ENCODE measurements at regions not wholly inside any gene's neighbourhood (a gene's known extent, or its start where the extent isn't known, plus 50 kb on each side); places are given as distances from the start of the nearest gene placed in this dataset.

DNA sequence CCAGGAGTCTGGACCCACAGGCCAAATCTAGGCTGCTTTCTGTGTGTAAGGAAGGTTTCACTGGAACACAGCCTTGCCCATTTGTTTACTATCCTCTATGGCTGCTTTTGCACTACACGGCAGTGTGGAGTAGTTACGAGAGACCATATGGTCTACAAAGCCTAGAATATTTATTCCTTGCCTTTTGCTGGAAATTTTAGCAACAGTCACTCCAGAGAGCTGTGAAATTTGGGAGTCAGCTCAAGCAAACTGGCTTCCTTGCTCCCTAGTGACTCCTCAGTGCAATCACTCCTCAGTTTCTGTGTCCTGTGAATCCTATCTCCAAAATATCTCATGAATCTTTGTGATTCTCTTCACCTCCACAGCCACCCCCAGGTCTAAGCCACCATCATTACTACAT is 99.0 kb upstream of the CPEB2 start:
- no peak overlapping the region for H3K4me3 ChIP-seq
- H3K27ac ChIP-seq, result no peak overlapping the region
- no peak overlapping the region for H3K9ac ChIP-seq
- peak overlapping the region in 2 of 11 experiments; percentile 32 to 67; a peak in 2 of 22 replicates for H3K4me2 ChIP-seq
- H3K4me1 ChIP-seq, result peaks cover 7 to 41% (median 14%) of the 10 kb centered on the region in 10 experiments; a peak in 19 of 20 replicates
- H3K36me3 ChIP-seq, result no peaks in the 10 kb centered on the region
- no peak for TF ChIP-seq Cebpa-rat (IDR thresholded peaks at IDR 0.05)
- peaks cover 0 to 4% (median 0%) of the 10 kb centered on the region in 11 experiments; a peak in 3 of 22 replicates for H3K27me3 ChIP-seq
- peaks cover 0 to 7% (median 0%) of the 10 kb centered on the region in 11 experiments; a peak in 5 of 22 replicates for H3K9me3 ChIP-seq (replicated peaks in 1 of 11)
- no peaks in the 10 kb centered on the region for H4K20me1 ChIP-seq

DNA sequence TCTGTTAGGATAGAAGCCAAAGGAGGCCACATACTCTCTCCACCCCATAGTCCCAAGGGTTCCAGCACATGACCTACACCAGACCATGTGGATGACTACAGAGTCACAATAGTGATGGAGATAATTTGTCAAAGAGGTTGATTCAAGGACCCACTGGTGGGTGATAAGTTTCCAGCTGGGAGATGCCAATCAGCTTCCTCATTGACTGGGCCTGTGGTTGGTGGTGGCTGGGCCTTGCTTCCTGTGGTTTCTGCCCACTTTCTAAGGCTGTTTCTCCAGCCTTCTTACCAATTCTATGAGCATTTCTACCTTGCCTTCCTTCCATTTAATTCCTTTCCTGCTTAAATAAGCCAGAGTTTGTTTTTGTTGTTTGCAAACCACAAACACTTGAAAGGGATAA is 95.5 kb upstream of the CPEB2 start:
- Histone ChIP-seq H4K20me1 (no peaks in the 10 kb centered on the region), H3K4me1 (peaks cover 7 to 40% (median 14%) of the 10 kb centered on the region in 10 experiments; a peak in 19 of 20 replicates), H3K27me3 (peaks cover 0 to 11% (median 0%) of the 10 kb centered on the region in 11 experiments; a peak in 3 of 22 replicates), H3K9ac (no peak overlapping the region), H3K4me2 (peak overlapping the region; percentile 18 to 65 (median 36); a peak in 20 of 22 replicates), H3K36me3 (no peaks in the 10 kb centered on the region), H3K27ac (no peak overlapping the region), H3K9me3 (replicated peaks in 1 of 11) (peaks cover 0 to 7% (median 0%) of the 10 kb centered on the region in 11 experiments; a peak in 5 of 22 replicates), H3K4me3 (no peak overlapping the region)
- TF ChIP-seq Cebpa-rat (IDR thresholded peaks at IDR 0.05), result no peak

DNA sequence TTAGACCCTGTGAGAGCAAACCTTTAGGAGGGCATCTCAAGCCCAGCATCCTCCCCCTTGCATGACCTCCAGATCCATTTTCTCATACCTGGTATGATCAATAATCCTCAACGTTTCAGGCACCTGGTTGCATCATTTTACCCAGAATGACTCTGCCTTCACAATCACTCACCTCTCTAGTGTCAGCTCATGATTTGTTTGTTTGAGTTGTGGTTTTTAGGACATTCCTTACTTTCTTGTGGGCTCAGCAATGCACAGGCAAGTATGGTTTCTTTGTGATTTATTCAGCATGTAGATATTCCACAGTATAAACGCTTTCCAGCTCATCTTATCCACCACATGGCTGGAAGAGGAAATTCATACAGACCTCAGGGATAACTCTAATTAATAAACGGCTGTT is 93.6 kb upstream of the CPEB2 start:
- Histone ChIP-seq H4K20me1 (no peaks in the 10 kb centered on the region), H3K9me3 (replicated peaks in 1 of 11) (peaks cover 0 to 7% (median 0%) of the 10 kb centered on the region in 11 experiments; a peak in 5 of 22 replicates), H3K27me3 (peaks cover 0 to 11% (median 0%) of the 10 kb centered on the region in 11 experiments; a peak in 3 of 22 replicates), H3K36me3 (no peaks in the 10 kb centered on the region), H3K9ac (no peak overlapping the region), H3K4me3 (no peak overlapping the region), H3K27ac (no peak overlapping the region), H3K4me1 (peaks cover 7 to 25% (median 14%) of the 10 kb centered on the region in 10 experiments; a peak in 19 of 20 replicates), H3K4me2 (no peak overlapping the region)
- no peak for TF ChIP-seq Cebpa-rat (IDR thresholded peaks at IDR 0.05)

DNA sequence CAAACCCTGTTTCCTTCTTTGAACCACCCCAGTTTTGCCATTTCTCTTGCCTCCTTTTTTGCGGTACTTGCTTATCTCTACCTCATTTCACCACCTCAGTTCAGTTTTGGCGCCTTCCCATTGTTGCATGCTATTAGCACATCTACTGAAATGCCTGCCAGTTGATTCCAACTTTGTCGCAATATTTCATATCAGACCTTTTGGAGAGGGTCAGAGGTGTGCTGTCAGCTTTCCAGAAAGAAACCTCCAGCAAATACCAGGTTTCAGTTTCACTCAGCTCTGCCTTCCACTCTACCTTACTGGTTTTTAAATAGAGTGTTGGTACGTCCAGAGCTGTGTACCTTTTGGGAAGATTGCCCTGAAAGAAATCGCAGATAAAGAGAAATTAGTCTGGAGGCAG is 91.9 kb upstream of the CPEB2 start:
- no peaks in the 10 kb centered on the region for H4K20me1 ChIP-seq

DNA sequence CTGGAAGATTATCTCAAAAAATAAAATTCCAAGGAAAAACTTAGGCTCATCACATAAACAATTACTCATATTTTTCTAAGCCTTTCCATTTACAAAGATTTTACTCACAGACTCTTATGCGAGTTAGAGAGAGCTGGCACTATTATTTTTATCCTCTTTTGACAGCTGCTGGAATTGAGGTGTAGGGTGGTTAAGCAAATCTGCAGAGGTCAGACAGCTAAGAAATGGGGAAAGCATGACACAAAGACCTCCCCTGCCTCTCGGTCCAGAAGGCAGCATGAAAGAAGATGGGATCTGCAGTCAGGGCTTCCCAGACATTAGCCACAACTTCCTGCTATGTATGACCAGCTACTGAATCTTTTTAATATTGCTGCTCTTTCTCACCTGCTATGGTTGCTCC is 89.9 kb upstream of the CPEB2 start:
- H3K36me3 ChIP-seq, result no peaks in the 10 kb centered on the region
- TF ChIP-seq Cebpa-rat (IDR thresholded peaks at IDR 0.05), result no peak
- no peak overlapping the region for H3K4me3 ChIP-seq
- H3K4me1 ChIP-seq, result peaks cover 0 to 2% (median under 1%) of the 10 kb centered on the region in 10 experiments; a peak in 7 of 20 replicates
- no peaks in the 10 kb centered on the region for H3K9me3 ChIP-seq (replicated peaks in 1 of 11)
- no peak overlapping the region for H3K27ac ChIP-seq
- H3K4me2 ChIP-seq, result no peak overlapping the region
- peaks cover 0 to 11% (median 0%) of the 10 kb centered on the region in 11 experiments; a peak in 3 of 22 replicates for H3K27me3 ChIP-seq
- no peak overlapping the region for H3K9ac ChIP-seq
- no peaks in the 10 kb centered on the region for H4K20me1 ChIP-seq

More for the DNA sequence above, 91.9 kb upstream of the CPEB2 start:
- Histone ChIP-seq H3K4me2 (no peak overlapping the region), H3K27me3 (peaks cover 0 to 11% (median 0%) of the 10 kb centered on the region in 11 experiments; a peak in 3 of 22 replicates), H3K4me1 (peaks cover 7 to 17% (median 12%) of the 10 kb centered on the region in 10 experiments; a peak in 19 of 20 replicates), H3K9me3 (replicated peaks in 1 of 11) (peaks cover 0 to 7% (median 0%) of the 10 kb centered on the region in 11 experiments; a peak in 5 of 22 replicates), H3K4me3 (no peak overlapping the region), H3K27ac (no peak overlapping the region), H3K36me3 (no peaks in the 10 kb centered on the region), H3K9ac (no peak overlapping the region)
- TF ChIP-seq Cebpa-rat (IDR thresholded peaks at IDR 0.05), result no peak

DNA sequence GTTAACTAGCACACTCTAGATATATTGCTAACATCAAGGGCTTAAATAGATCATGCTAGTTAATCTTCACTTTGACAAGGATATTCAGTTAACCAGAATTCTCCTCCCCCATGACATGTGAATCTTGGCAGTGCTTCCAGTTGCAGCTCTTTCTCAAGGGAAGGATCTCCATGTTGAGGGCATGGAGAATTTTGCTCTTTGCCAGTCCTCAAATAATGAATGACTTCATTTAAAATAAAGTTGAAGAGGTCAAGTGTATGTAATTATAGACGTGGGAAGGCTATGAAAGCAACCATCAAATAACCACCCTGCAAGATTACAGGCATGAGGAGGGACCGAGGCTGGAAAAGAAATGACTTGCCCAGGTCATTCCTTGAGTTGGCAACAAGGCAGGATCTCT is 87.3 kb upstream of the CPEB2 start:
- H3K9ac ChIP-seq, result no peak overlapping the region
- TF ChIP-seq Cebpa-rat (IDR thresholded peaks at IDR 0.05), result no peak
- H3K4me1 ChIP-seq, result no peaks in the 10 kb centered on the region
- no peak overlapping the region for H3K27ac ChIP-seq
- no peak overlapping the region for H3K4me2 ChIP-seq
- H3K36me3 ChIP-seq, result no peaks in the 10 kb centered on the region
- no peaks in the 10 kb centered on the region for H4K20me1 ChIP-seq
- no peaks in the 10 kb centered on the region for H3K27me3 ChIP-seq
- no peak overlapping the region for H3K4me3 ChIP-seq
- H3K9me3 ChIP-seq (replicated peaks in 1 of 11), result no peaks in the 10 kb centered on the region

DNA sequence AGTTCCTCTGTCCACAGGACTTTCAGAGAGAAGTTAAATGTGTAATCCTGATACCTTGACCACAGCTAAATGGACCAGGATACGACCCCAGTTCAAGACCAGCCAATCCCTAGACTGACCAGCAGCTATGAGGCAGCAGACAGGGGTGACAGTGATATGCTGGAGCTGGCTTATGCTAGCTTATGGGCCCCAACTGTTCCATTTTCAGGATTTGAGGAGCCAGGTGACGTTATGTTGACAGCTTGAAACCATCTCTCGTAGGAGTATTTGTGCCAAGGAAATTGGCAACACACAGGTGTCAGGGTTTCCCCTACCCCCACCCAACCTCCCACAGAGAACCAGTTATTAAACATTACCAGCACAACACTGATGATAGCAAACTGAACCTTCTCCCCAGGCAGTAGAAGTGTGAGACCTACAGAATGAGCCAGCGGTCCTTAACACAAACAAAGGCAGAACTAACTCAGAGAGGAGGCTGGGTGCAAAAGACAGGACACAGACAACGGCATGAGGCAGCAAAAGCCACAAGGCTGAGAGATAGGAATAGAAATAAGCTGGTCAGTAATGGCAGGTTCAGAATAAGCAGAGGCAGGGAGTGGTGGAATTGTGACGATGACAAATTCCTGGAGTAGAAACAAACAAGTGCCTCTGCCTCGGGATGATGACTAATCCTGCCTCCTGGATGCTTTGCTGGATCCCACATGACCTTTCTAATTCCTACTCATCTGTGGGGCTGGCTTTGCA is 85.6 kb upstream of the CPEB2 start:
- Histone ChIP-seq H3K4me2 (no peak overlapping the region), H3K9me3 (replicated peaks in 1 of 11) (no peaks in the 10 kb centered on the region), H3K4me1 (no peaks in the 10 kb centered on the region), H3K36me3 (no peaks in the 10 kb centered on the region), H3K27me3 (no peaks in the 10 kb centered on the region), H3K4me3 (no peak overlapping the region), H4K20me1 (no peaks in the 10 kb centered on the region), H3K27ac (no peak overlapping the region), H3K9ac (no peak overlapping the region)
- TF ChIP-seq Cebpa-rat (IDR thresholded peaks at IDR 0.05), result no peak

DNA sequence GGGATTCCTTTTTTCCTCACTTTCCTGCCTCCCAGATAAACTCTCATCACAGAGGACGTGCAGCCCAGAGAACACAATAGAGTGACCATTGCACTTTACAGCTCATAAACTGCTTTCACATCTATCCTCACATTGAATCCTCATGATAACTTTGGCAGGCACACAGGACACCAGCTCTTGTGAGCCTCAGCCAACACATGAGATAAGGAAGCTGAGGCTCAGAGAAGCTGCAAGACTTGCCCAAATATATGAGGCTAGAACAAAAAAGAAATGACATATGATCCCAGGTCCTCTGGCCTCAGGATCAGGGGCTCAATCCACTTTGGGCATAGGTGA is 85.0 kb upstream of the CPEB2 start:
- Histone ChIP-seq H3K36me3 (no peaks in the 10 kb centered on the region), H3K4me2 (no peak overlapping the region), H4K20me1 (no peaks in the 10 kb centered on the region), H3K27me3 (no peaks in the 10 kb centered on the region), H3K4me1 (no peaks in the 10 kb centered on the region), H3K27ac (no peak overlapping the region), H3K9me3 (replicated peaks in 1 of 11) (no peaks in the 10 kb centered on the region), H3K4me3 (no peak overlapping the region), H3K9ac (no peak overlapping the region)
- TF ChIP-seq Cebpa-rat (IDR thresholded peaks at IDR 0.05), result no peak

DNA sequence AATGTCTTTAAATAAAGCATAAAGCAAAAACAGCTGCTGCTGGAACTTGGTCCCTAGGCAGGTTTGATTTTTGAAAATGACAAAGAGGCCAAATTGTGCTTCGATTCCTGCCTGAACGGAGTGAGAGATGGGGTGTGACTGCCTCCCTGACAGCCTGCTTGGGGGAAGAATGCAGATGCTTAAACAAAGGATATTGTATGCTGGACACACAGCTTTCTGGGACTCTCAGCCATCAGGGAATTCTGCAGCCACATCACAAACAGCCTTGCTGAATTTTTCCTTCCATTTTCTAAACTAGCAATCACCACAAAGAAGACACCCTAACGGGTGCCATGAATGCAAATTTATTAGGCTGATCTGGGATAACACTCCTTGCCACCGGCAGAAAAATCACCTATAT is 83.9 kb upstream of the CPEB2 start:
- Histone ChIP-seq H3K36me3 (no peaks in the 10 kb centered on the region), H3K4me2 (no peak overlapping the region), H3K27me3 (no peaks in the 10 kb centered on the region), H4K20me1 (no peaks in the 10 kb centered on the region), H3K27ac (no peak overlapping the region), H3K9me3 (replicated peaks in 1 of 11) (no peaks in the 10 kb centered on the region), H3K9ac (no peak overlapping the region), H3K4me3 (no peak overlapping the region), H3K4me1 (no peaks in the 10 kb centered on the region)
- no peak for TF ChIP-seq Cebpa-rat (IDR thresholded peaks at IDR 0.05)

DNA sequence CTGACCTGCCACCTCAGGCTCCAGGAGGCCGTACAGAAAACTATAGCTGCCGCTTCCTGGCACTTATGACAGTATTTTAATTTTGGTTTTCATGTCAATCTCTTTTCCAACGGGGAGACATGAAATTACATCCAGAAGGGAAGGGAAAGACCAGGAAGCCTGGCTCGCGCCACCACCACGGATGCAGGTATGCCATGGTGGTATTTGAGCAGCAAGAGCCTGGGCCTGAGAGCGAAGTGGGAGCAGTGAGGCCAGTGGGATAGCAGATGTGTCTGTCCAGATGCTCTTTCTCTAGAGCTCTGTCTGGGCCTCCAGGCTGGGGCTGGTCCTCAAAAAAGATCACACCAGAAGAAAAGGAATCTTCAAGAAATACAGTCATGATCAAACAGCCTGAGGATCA is 82.5 kb upstream of the CPEB2 start:
- Histone ChIP-seq H3K36me3 (no peaks in the 10 kb centered on the region), H3K4me2 (no peak overlapping the region), H3K27ac (no peak overlapping the region), H3K4me3 (no peak overlapping the region), H4K20me1 (no peaks in the 10 kb centered on the region), H3K9me3 (replicated peaks in 1 of 11) (no peaks in the 10 kb centered on the region), H3K27me3 (no peaks in the 10 kb centered on the region), H3K9ac (no peak overlapping the region), H3K4me1 (no peaks in the 10 kb centered on the region)
- TF ChIP-seq Cebpa-rat (IDR thresholded peaks at IDR 0.05), result no peak

Data from BLaER1 treated with 17β-estradiol and CSF1 and Interleukin-3, amounts not matched to agents 10 nM and 100 nM (cell line).